HEK293T (cell line): ENCODE measurements at regions not wholly inside any gene's neighbourhood (a gene's known extent, or its start where the extent isn't known, plus 50 kb on each side); places are given as distances from the start of the nearest gene placed in this dataset.

Experiments
- CTCF ChIA-PET: fragments of 350-600 bp; formaldehyde crosslinking; extraction: SDS; loops from one replicate; lab custom pipeline; 2021; ENCODE audit warnings: antibody characterized with exemption, inconsistent platforms; lab: Yijun Ruan, JAX
- POLR2A ChIA-PET: fragments of 350-600 bp; formaldehyde crosslinking; extraction: SDS; loops from one replicate; lab custom pipeline; 2020; ENCODE audit warnings: antibody characterized with exemption, inconsistent platforms; lab: Yijun Ruan, JAX
- DNase-seq: peaks from one replicate; pipeline ENCODE4 v3.0.0; 2012; ENCODE audit warnings: mixed read lengths; ENCODE audit errors: extremely low spot score
- ARNT ChIP-seq: fragments of 450-650 bp; IDR thresholded peaks from 2 replicates; pipeline ENCODE4 v1.6.1; 2017; ENCODE audit warnings: mild to moderate bottlenecking
- BHLHE40 ChIP-seq: fragments of 450-650 bp; IDR thresholded peaks from 2 replicates; pipeline ENCODE4 v1.6.1; 2016; ENCODE audit warnings: mild to moderate bottlenecking, moderate library complexity, borderline replicate concordance
- CTBP1 ChIP-seq: fragments of 450-650 bp; IDR thresholded peaks from 2 replicates; pipeline ENCODE4 v1.6.1; 2016; ENCODE audit warnings: borderline replicate concordance
- ELF4 ChIP-seq: fragments of 450-650 bp; IDR thresholded peaks from 2 replicates; pipeline ENCODE4 v1.6.1; 2017; ENCODE audit warnings: antibody characterized with exemption
- FOXA1 ChIP-seq: fragments of 450-650 bp; IDR thresholded peaks from 2 replicates; pipeline ENCODE4 v1.6.1; 2016; ENCODE audit warnings: mild to moderate bottlenecking
- FOXK2 ChIP-seq: fragments of 450-650 bp; IDR thresholded peaks from 2 replicates; pipeline ENCODE4 v1.6.1; 2016; ENCODE audit warnings: mild to moderate bottlenecking
- FOXM1 ChIP-seq: fragments of 450-650 bp; IDR thresholded peaks from 2 replicates; pipeline ENCODE4 v1.6.1; 2017; ENCODE audit warnings: mild to moderate bottlenecking, borderline replicate concordance
- HDGF ChIP-seq: fragments of 450-650 bp; IDR thresholded peaks from 2 replicates; pipeline ENCODE4 v1.6.1; 2017; ENCODE audit warnings: antibody characterized with exemption, borderline replicate concordance
- L3MBTL2 ChIP-seq: fragments of 450-650 bp; conservative IDR thresholded peaks from 2 replicates; pipeline ENCODE4 v1.6.1; 2016; ENCODE audit warnings: mild to moderate bottlenecking
- LEF1 ChIP-seq: fragments of 450-650 bp; IDR thresholded peaks from 2 replicates; pipeline ENCODE4 v1.6.1; 2017; ENCODE audit warnings: mild to moderate bottlenecking, borderline replicate concordance
- NFRKB ChIP-seq: fragments of 450-650 bp; IDR thresholded peaks from 2 replicates; pipeline ENCODE4 v1.6.1; 2016; ENCODE audit warnings: mild to moderate bottlenecking, moderate library complexity
- SP1 ChIP-seq: fragments of 450-650 bp; IDR thresholded peaks from 2 replicates; pipeline ENCODE4 v1.6.1; 2017
- SUZ12 ChIP-seq: fragments of 450-650 bp; IDR thresholded peaks from 2 replicates; pipeline ENCODE4 v1.6.1; 2016; ENCODE audit warnings: mild to moderate bottlenecking
- TARDBP ChIP-seq: fragments of 450-650 bp; IDR thresholded peaks from 2 replicates; pipeline ENCODE4 v1.6.1; 2016
- ZNF384 ChIP-seq: fragments of 450-650 bp; IDR thresholded peaks from 2 replicates; pipeline ENCODE4 v1.6.1; 2016
- TF ChIP-seq, protein P1 (sequence below): fragments of 450-650 bp; IDR thresholded peaks from 2 replicates; pipeline ENCODE4 v1.6.1; 2016

DNA sequence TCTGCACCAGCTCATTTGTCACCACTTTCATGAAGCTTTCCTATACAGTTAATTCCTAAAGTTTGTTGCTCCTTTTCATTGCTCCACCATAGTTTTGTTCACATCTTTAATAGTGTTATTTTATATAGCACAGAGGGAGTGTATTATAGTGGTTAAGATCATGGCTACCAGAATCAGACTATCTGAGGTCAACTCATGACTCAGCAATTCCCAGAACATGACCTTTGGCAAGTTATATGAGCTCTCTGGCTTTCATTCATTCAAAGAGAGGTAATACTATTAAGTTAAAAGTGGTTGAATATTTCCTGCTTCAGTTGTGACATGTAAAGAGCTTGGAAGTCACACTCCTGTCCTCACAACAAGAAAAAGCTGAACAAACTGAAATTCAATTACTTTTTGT, 1073.5 kb downstream of the NAALADL2 start:
- TF ChIP-seq L3MBTL2 (no peak), FOXK2 (no peak), TARDBP (no peak), BHLHE40 (no peak), SUZ12 (no peak), ARNT (no peak), FOXM1 (no peak)
- TF ChIP-seq, protein P1, sequence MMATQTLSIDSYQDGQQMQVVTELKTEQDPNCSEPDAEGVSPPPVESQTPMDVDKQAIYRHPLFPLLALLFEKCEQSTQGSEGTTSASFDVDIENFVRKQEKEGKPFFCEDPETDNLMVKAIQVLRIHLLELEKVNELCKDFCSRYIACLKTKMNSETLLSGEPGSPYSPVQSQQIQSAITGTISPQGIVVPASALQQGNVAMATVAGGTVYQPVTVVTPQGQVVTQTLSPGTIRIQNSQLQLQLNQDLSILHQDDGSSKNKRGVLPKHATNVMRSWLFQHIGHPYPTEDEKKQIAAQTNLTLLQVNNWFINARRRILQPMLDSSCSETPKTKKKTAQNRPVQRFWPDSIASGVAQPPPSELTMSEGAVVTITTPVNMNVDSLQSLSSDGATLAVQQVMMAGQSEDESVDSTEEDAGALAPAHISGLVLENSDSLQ: no peak
- no peak for DNase-seq
- POLR2A ChIA-PET: no interaction called here
- CTCF ChIA-PET: interaction anchor here (0.6 kb wide), 1 partner anchor 160 kb away, joined by 3 read pairs; no protein-coding TSS in a partner anchor

DNA sequence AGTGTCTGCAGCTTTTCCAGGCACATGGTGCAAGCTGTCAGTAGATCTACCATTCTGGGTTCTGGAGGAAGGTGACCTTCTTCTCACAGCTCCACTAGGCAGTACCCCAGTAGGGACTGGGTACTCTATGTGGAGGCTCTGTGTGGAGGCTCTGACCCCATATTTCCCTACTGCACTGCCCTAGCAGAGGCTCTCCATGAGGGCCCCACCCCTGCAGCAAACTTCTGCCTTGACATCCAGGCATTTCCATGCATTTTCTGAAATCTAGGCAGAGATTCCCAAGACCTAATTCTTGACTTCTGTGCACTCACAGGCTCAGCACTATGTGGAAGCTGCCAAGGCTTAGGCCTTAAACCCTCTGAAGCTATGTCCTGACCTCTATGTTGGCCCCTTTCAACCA, 1060.0 kb downstream of the NAALADL2 start:
- TF ChIP-seq L3MBTL2: no peak
- CTCF ChIA-PET: no interaction called here
- no peak for DNase-seq
- POLR2A ChIA-PET: no interaction called here

DNA sequence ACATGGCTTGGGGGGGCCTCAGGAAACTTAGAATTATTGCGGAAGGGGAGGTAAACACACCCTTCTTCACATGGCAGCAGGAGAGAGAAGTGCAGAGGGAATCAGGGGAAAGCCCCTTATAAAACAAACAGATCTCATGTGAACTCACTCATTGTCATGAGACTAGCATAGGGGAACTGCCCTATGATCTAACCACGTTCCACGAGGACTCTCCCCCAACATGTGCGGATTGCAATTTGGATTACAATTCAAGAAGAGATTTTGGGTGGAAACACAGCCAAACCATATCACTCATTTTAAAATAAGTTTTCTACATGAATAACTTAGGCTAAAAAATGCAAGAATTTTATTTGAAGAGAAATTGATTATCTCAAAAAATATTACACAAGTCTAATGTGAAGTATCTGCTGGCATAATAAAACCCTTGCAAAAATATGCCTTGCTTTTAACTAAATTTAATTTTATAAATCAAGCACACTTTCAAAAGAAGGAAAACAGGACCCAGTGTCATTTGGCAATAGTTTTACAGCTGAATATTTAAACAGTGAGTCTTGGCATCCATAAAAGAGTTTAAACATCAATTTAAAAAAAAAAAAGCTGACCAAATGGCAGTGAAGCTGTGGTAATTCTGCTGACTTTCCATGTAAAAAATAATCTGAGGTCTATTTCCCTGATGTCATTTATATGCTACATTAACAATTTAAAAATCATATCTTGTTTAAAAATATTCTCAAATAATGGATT, 1057.2 kb downstream of the NAALADL2 start:
- ChIA-PET CTCF (no interaction called here), POLR2A (no interaction called here)
- no peak for DNase-seq
- no peak for TF ChIP-seq ZNF384
- TF ChIP-seq ARNT: no peak
- TF ChIP-seq CTBP1: no peak
- no peak for TF ChIP-seq BHLHE40
- TF ChIP-seq ELF4: no peak
- no peak for TF ChIP-seq HDGF
- no peak for TF ChIP-seq LEF1
- no peak for TF ChIP-seq FOXK2
- no peak for TF ChIP-seq SP1
- TF ChIP-seq FOXA1: no peak
- no peak for TF ChIP-seq L3MBTL2

DNA sequence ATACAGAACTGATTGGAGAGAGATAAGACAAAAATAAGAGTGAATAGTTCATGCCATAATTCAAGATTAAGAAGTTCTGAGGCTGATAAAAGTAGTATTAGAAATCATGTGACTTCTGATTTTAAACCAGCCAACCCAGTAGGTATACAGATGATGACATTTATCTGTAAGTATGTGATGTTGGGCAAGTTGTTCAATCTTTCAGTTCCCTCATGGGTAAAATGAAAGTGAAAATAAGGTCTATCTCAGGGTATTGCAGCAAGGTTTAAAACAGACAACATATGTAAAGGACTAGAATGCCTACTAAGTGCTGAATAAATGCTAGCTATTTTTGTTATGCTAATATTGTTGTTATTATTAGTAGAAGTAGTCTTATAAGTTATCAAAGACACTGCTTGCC, 1055.7 kb downstream of the NAALADL2 start:
- no peak for DNase-seq
- ChIA-PET POLR2A (no interaction called here), CTCF (no interaction called here)
- TF ChIP-seq FOXA1 (no peak), L3MBTL2 (no peak), FOXK2 (no peak), CTBP1 (no peak), ELF4 (no peak), NFRKB (no peak), TARDBP (no peak), BHLHE40 (no peak), SUZ12 (no peak), LEF1 (no peak), SP1 (no peak), HDGF (no peak)
- TF ChIP-seq, protein P1: no peak

DNA sequence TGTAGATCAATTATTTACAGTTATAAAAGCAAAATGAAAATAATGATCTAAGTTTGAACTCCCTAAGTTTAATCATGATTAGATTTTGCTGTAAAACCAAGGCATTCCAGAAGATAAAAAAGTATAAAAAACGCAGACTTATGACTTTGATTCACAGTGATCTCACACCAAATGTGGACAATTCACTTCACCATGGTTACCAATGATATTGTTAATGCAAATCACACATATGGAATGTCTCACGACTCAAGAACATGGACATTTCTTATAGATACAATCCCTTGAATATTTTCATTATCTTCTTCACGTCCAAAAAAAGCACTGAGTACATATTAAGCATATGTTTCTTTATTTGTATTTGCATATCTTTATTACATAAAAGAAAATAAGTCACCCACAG, 1054.2 kb downstream of the NAALADL2 start:
- CTCF ChIA-PET: no interaction called here
- POLR2A ChIA-PET: no interaction called here
- DNase-seq: no peak
- TF ChIP-seq CTBP1: no peak
- TF ChIP-seq, protein P1: no peak
- no peak for TF ChIP-seq SUZ12
- no peak for TF ChIP-seq FOXA1
- TF ChIP-seq BHLHE40: no peak
- TF ChIP-seq LEF1: no peak
- TF ChIP-seq FOXM1: no peak
- TF ChIP-seq ELF4: no peak
- no peak for TF ChIP-seq ZNF384
- TF ChIP-seq ARNT: no peak
- TF ChIP-seq HDGF: no peak

DNA sequence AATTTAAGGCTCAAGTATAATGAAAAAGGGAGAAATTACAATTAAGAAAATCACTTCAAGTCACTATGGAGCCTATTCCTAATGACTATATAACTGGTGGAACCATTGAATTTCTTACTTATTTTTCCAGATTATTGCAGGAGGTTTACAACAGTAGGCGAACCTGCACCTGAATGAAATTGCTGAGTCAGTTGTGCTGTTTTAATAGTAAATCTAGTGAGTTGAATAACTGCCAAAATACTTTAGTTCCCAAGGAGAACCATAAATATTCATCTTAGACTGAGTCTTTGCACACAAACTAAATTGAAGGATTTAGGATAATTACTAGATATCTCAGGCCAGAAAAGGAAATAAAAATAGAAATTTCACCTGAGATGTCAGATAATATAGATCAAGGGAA, 1052.8 kb downstream of the NAALADL2 start:
- DNase-seq: no peak
- TF ChIP-seq TARDBP (no peak), LEF1 (no peak), ARNT (no peak), NFRKB (no peak), L3MBTL2 (no peak), BHLHE40 (no peak), FOXK2 (no peak), SUZ12 (no peak), FOXM1 (no peak), HDGF (no peak), SP1 (no peak), ELF4 (no peak), ZNF384 (no peak)
- ChIA-PET CTCF (no interaction called here), POLR2A (no interaction called here)
